Stomach (tissue), 4 donors: ENCODE measurements at regions not wholly inside any gene's neighbourhood (a gene's known extent, or its start where the extent isn't known, plus 50 kb on each side); places are given as distances from the start of the nearest gene placed in this dataset.

Experiments
- EP300 ChIP-seq: sonication (generic); formaldehyde crosslinking; IDR thresholded peaks from one replicate; pipeline ENCODE4 v1.6.1; 2017; ENCODE audit warnings: antibody characterized with exemption
- POLR2A ChIP-seq, 4 donors: fragments of 450-650 bp; IDR thresholded peaks; one replicate each; pipeline ENCODE4 v1.6.1; 2016; ENCODE audit warnings: antibody characterized with exemption in 4 of 4, control low read depth in 2 of 4, mild to moderate bottlenecking in 1 of 4, moderate library complexity in 1 of 4
- POLR2AphosphoS5 ChIP-seq, 3 donors: sonication (generic); formaldehyde crosslinking; IDR thresholded peaks; one replicate each; pipeline ENCODE4 v1.6.1; 2016; ENCODE audit warnings: antibody characterized with exemption in 3 of 3

GRCh38 chr12:13386323-13387039 is 190.0 kb downstream of the EMP1 start:
- TF ChIP-seq POLR2A (IDR thresholded peaks at IDR 0.05) = no peak
- no peak for TF ChIP-seq EP300
- TF ChIP-seq POLR2AphosphoS5 (IDR thresholded peaks at IDR 0.05) = no peak
